ENCODE measurements at regions not wholly inside any gene's neighbourhood (a gene's known extent, or its start where the extent isn't known, plus 50 kb on each side); places are given as distances from the start of the nearest gene placed in this dataset.

DNA sequence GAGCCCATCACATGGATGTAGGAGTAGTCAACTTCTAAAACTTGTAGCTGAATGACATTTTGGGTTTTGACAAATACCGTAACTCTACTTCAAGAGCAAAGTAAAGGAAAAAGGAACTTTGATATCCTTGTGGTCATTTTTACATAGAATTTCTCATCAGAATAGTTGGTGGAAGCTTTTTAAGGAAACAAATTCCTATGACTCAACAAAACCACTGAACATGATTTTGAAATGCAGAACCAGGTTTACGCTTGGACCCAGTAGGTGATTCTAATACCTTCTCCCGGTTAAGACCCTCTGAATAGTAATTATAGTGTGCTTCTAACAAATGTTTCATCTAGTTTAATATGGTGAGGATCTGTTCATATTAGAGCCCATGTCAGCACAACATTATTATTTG, 307.8 kb downstream of the GPR37 start:
- TF ChIP-seq, protein P1, sequence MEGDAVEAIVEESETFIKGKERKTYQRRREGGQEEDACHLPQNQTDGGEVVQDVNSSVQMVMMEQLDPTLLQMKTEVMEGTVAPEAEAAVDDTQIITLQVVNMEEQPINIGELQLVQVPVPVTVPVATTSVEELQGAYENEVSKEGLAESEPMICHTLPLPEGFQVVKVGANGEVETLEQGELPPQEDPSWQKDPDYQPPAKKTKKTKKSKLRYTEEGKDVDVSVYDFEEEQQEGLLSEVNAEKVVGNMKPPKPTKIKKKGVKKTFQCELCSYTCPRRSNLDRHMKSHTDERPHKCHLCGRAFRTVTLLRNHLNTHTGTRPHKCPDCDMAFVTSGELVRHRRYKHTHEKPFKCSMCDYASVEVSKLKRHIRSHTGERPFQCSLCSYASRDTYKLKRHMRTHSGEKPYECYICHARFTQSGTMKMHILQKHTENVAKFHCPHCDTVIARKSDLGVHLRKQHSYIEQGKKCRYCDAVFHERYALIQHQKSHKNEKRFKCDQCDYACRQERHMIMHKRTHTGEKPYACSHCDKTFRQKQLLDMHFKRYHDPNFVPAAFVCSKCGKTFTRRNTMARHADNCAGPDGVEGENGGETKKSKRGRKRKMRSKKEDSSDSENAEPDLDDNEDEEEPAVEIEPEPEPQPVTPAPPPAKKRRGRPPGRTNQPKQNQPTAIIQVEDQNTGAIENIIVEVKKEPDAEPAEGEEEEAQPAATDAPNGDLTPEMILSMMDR (IDR thresholded peaks at IDR 0.05; ENCODE audit: low read depth, low read length) = no peak
- in situ Hi-C loops (cut with HindIII; ENCODE audit: low sequenced_read_pairs) = no loop called here
- peak; percentile 46 for DNase-seq (ENCODE audit: low read depth, low spot score)
- H3K4me3 ChIP-seq (ENCODE audit: low read depth, low read length) = no peak overlapping the region

DNA sequence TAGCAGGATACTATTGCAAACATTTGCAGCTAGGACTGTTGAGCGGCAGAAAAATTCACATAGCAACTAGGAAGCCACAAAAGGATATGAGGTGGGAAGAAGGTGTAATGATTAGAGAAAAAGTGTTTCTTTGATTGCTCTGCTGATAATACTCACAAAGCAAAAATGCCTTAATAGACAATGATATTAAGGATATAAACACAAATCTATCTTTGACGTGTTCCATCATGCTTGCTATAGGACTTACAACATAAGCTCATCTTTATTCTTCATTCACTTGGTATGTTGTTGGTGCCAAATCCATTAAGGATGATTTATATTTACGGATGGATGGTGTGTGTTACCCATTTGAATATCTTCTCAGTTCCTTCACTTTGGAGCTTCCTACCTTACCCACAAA, 309.3 kb downstream of the GPR37 start:
- no peak overlapping the region for H3K4me3 ChIP-seq (ENCODE audit: low read depth, low read length)
- in situ Hi-C loops (cut with HindIII; ENCODE audit: low sequenced_read_pairs) = no loop called here
- TF ChIP-seq, protein P1 (IDR thresholded peaks at IDR 0.05; ENCODE audit: low read depth, low read length) = no peak
- no peak for DNase-seq (ENCODE audit: low read depth, low spot score)

DNA sequence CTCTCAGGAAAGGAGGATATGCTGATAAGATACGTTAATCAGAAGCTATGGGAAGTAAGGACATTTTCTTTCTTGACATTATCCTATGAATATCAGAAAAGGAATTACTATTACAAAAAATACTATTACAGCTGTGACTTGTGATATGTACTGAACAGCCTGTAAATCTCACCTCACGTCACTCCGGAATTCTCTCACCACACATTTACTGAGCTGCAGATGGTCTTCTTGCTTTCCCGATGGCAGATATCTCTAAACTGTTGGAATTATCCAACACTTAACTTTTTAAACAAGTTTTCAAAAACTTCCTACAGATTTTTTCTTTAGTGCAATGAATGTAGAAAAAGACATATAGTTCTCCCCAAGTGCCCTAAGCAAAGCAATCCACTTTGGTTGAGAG, 313.4 kb downstream of the GPR37 start:
- H3K4me3 ChIP-seq (ENCODE audit: low read depth, low read length) = no peak overlapping the region
- in situ Hi-C loops (cut with HindIII; ENCODE audit: low sequenced_read_pairs) = no loop called here
- TF ChIP-seq, protein P1 (IDR thresholded peaks at IDR 0.05; ENCODE audit: low read depth, low read length) = no peak
- no peak for DNase-seq (ENCODE audit: low read depth, low spot score)

DNA sequence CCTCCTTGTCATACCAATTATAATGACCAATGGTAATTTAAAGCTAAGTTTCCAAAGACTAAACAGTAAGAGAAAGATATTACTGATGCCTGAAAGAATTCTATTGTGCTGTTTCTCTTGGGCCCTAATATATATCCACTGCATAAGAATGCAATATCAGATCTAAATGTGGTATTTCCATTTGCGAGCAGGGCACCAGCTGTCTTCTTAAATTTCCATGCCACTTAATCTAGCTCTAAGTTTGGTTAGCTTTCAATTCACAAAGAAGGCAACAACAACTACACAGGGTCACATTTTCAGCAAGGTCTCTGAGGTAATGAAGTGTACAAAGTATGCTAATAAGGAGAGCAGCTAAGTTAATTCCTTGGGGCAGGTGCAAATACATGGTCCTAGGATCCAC, 315.7 kb downstream of the GPR37 start:
- no peak for DNase-seq (ENCODE audit: low read depth, low spot score)
- TF ChIP-seq, protein P1 (IDR thresholded peaks at IDR 0.05; ENCODE audit: low read depth, low read length) = no peak
- in situ Hi-C loops (cut with HindIII; ENCODE audit: low sequenced_read_pairs) = no loop called here
- no peak overlapping the region for H3K4me3 ChIP-seq (ENCODE audit: low read depth, low read length)

DNA sequence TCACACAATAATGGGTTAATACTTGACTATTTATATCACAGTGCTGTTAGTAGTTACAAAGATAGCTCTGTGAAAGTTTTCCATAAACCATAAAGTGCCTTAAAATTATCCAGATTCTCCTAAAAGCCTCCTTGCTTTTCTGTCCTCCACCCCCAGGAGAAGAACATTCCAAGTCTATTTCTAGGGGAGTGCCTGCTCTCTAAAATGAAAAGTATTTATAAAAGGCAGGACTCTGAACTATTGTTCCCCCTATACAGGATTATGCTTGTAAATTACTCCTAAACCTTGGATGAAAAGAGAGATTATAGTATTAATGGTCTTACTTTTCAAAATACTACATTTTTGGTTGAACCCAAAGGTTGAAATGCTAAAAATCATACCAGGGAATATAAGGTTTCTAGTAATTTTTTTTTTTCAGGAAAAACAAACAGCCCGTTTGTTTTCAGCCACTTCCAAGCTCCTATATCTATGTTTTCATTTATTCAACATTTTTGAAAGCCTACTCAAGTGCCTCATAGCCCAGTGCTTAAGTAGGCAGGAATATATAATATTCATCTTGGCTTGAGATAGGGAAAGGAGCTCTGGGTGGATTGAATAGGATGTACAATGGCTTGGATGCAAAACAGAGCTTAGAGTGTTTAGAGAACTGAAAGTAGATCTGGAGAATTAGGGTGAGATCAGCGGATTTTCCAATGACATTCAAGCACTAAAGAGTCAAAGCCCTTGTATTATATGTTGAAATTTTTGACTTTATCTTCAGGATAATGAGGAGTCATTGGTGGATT, 320.7 kb downstream of the GPR37 start:
- TF ChIP-seq, protein P1 (IDR thresholded peaks at IDR 0.05; ENCODE audit: low read depth, low read length) = no peak
- in situ Hi-C loops (cut with HindIII; ENCODE audit: low sequenced_read_pairs) = no loop called here
- no peak overlapping the region for H3K4me3 ChIP-seq (ENCODE audit: low read depth, low read length)
- DNase-seq (ENCODE audit: low read depth, low spot score) = no peak

DNA sequence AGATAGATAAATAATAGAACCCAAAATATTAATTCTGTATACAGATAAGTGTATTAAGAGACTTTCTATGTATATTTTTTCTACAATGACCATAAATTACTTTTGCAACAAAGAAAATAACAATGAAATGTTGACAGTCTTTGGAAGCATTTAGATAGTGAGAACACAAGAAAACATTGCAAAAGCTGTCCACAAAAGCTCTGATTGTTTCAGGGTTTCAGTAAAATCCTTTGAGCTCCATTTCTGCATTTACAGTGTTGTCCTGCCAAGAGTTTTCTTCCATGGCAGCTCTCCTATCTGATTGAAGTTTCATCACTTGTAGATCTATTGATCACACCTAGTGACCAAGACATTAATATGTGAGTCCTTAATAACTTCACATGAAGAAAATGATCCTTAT, 321.8 kb downstream of the GPR37 start:
- TF ChIP-seq, protein P1 (IDR thresholded peaks at IDR 0.05; ENCODE audit: low read depth, low read length) = no peak
- in situ Hi-C loops (cut with HindIII; ENCODE audit: low sequenced_read_pairs) = no loop called here
- no peak overlapping the region for H3K4me3 ChIP-seq (ENCODE audit: low read depth, low read length)
- no peak for DNase-seq (ENCODE audit: low read depth, low spot score)
